Fibroblast of peridontal ligament (primary cell): ENCODE measurements at regions not wholly inside any gene's neighbourhood (a gene's known extent, or its start where the extent isn't known, plus 50 kb on each side); places are given as distances from the start of the nearest gene placed in this dataset.
"Not testable (repeated sequence)": the region's sequence is repeated elsewhere in the genome, so short reads cannot be mapped to it uniquely, and the experiment has no call there.

Experiments
- DNase-seq: peaks from one replicate; pipeline ENCODE4 v3.0.0-alpha.2; 2010; ENCODE audit errors: extremely low read depth

GRCh38 chr14:88929656-88930436 is 105.4 kb downstream of the TTC8 start:
- no peak for DNase-seq

- no peak for DNase-seq
Measured at GRCh38 chr14:88931321-88932110, 107.1 kb downstream of the TTC8 start.

GRCh38 chr14:88933191-88933590 is 108.7 kb downstream of the TTC8 start:
- DNase-seq, result no peak

- no peak for DNase-seq
Measured at GRCh38 chr14:88934351-88934806, 109.9 kb downstream of the TTC8 start.

GRCh38 chr14:88935083-88935482 is 110.6 kb downstream of the TTC8 start:
- no peak for DNase-seq

- no peak for DNase-seq
Measured at GRCh38 chr14:88937706-88938105, 113.3 kb downstream of the TTC8 start.

- DNase-seq, result no peak
Measured at GRCh38 chr14:88940671-88941070, 116.2 kb downstream of the TTC8 start.

GRCh38 chr14:88941414-88941813 is 117.0 kb downstream of the TTC8 start:
- no peak for DNase-seq

- DNase-seq, result no peak
Measured at GRCh38 chr14:88947646-88948598, 123.5 kb downstream of the TTC8 start.

- DNase-seq, result no peak
Measured at GRCh38 chr14:88950069-88950468, 125.6 kb downstream of the TTC8 start.

GRCh38 chr14:88951370-88951769 is 126.9 kb downstream of the TTC8 start:
- DNase-seq, result no peak

GRCh38 chr14:88952901-88953300 is 128.4 kb downstream of the TTC8 start:
- no peak for DNase-seq

GRCh38 chr14:88955455-88955854 is 131.0 kb downstream of the TTC8 start:
- DNase-seq, result no peak

GRCh38 chr14:88960496-88960895 is 136.0 kb downstream of the TTC8 start:
- DNase-seq, result no peak

- no peak for DNase-seq
Measured at GRCh38 chr14:88961214-88961613, 136.8 kb downstream of the TTC8 start.

- no peak for DNase-seq
Measured at GRCh38 chr14:88962356-88962755, 137.9 kb downstream of the TTC8 start.

- no peak for DNase-seq
Measured at GRCh38 chr14:88967299-88967698, 142.8 kb downstream of the TTC8 start.

- DNase-seq, result no peak
Measured at GRCh38 chr14:88975043-88975830, 150.8 kb downstream of the TTC8 start.

GRCh38 chr14:88975926-88976325 is 151.5 kb downstream of the TTC8 start:
- no peak for DNase-seq

- DNase-seq, result not testable (repeated sequence)
Measured at GRCh38 chr14:88980907-88981306, 156.5 kb downstream of the TTC8 start.

- no peak for DNase-seq
Measured at GRCh38 chr14:88981948-88982347, 157.5 kb downstream of the TTC8 start.
